GM23338 (cell line): ENCODE measurements at regions not wholly inside any gene's neighbourhood (a gene's known extent, or its start where the extent isn't known, plus 50 kb on each side); places are given as distances from the start of the nearest gene placed in this dataset.

Experiments
- CREB1 ChIP-seq: fragments of 250-450 bp; sonication (Bioruptor Pico); IDR thresholded peaks from 2 replicates; pipeline ENCODE4 v1.5.0; 2020; ENCODE audit warnings: low read depth, mild to moderate bottlenecking, moderate library complexity
- ETS1 ChIP-seq: IDR thresholded peaks from 2 replicates; pipeline ENCODE4 v1.6.1; 2016; ENCODE audit warnings: antibody characterized with exemption
- EZH2 ChIP-seq: fragments of 200-600 bp; sonication (generic); IDR thresholded peaks from one replicate; pipeline ENCODE4 v1.8.0; 2017; ENCODE audit warnings: antibody characterized with exemption, mild to moderate bottlenecking, low read depth; ENCODE audit not compliant: unreplicated experiment
- EZH2phosphoT487 ChIP-seq: fragments of 200-600 bp; sonication (generic); IDR thresholded peaks from one replicate; pipeline ENCODE4 v1.8.1; 2018; ENCODE audit warnings: antibody characterized with exemption; ENCODE audit not compliant: unreplicated experiment
- NANOG ChIP-seq: IDR thresholded peaks from 2 replicates; pipeline ENCODE4 v1.6.1; 2016; ENCODE audit warnings: antibody characterized with exemption, borderline replicate concordance
- REST ChIP-seq: IDR thresholded peaks from one replicate; pipeline ENCODE4 v1.6.1; 2018; ENCODE audit warnings: antibody characterized with exemption; ENCODE audit not compliant: unreplicated experiment
- STAT1 ChIP-seq: IDR thresholded peaks from one replicate; pipeline ENCODE4 v1.6.1; 2016; ENCODE audit warnings: antibody characterized with exemption; ENCODE audit not compliant: unreplicated experiment
- ZNF114 ChIP-seq: fragments of 250-450 bp; sonication (Bioruptor Pico); IDR thresholded peaks from 2 replicates; pipeline ENCODE4 v1.5.0; 2020; ENCODE audit warnings: mild to moderate bottlenecking, moderate library complexity
- ZNF331 ChIP-seq: fragments of 250-450 bp; sonication (Bioruptor Pico); IDR thresholded peaks from 2 replicates; pipeline ENCODE4 v1.5.0; 2020; ENCODE audit warnings: low read depth, mild to moderate bottlenecking, moderate library complexity
- ZNF462 ChIP-seq: fragments of 250-450 bp; sonication (Bioruptor Pico); IDR thresholded peaks from 2 replicates; pipeline ENCODE4 v1.5.0; 2020; ENCODE audit warnings: mild to moderate bottlenecking, moderate library complexity

GRCh38 chr6:76817429-76817828 is 645.9 kb downstream of the HTR1B start (continued):
- TF ChIP-seq ZNF462 (no peak), REST (no peak), ETS1 (no peak), CREB1 (CRISPR knock-in tag) (no peak), EZH2phosphoT487 (no peak), ZNF114 (CRISPR knock-in tag) (no peak), NANOG (no peak), ZNF331 (CRISPR knock-in tag) (no peak), STAT1 (no peak), EZH2 (no peak)
